ENCODE measurements at regions not wholly inside any gene's neighbourhood (a gene's known extent, or its start where the extent isn't known, plus 50 kb on each side); places are given as distances from the start of the nearest gene placed in this dataset.

DNA sequence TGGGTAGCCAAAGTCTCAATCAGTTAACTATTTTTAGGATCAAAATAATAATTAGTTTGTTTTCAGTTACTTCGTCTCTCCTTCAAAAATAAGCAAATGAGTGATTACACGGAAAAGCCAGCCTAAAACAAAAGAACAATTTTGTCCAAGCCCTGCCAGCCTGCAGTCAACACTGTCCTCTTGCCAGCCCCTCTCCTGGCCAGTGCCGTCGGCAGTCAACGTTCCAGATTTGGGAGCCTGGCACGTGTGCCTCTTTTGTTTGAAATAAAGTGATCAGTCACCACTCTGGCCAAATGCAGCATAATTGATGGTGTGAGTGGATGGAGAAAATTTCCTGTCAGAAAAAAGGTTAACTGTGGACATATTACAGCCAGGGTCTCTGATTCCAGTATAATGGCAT is 260.6 kb upstream of the SKOR2 start:
- no peak for ATAC-seq (ENCODE audit: poor library complexity)
- intact Hi-C loops (cut with DNase I, micrococcal nuclease): no loop called here
- Mint-ChIP-seq H3K27me3 (no peaks in the 10 kb centered on the region), H3K36me3 (ENCODE audit: low read depth) (no peaks in the 10 kb centered on the region), H3K9me3 (no peaks in the 10 kb centered on the region), H3K27ac (no peak overlapping the region), H3K4me3 (no peak overlapping the region), H3K4me1 (ENCODE audit: low read depth) (no peaks in the 10 kb centered on the region)
- Histone ChIP-seq H3K27ac (ENCODE audit: low read depth in 1 of 2, low read length in 2 of 2) (no peak overlapping the region), H3K9me3 (ENCODE audit: control insufficient read depth in 1 of 2, insufficient read depth in 1 of 2, low read length in 2 of 2) (peaks cover 0 to 3% of the 10 kb centered on the region in 2 experiments), H3K4me3 (ENCODE audit: low read length) (no peak overlapping the region), H3K4me1 (ENCODE audit: insufficient read depth, low read length) (no peaks in the 10 kb centered on the region), H3K36me3 (ENCODE audit: insufficient read depth, low read length) (no peaks in the 10 kb centered on the region), H3K27me3 (ENCODE audit: control insufficient read depth in 1 of 2, insufficient read depth in 2 of 2, low read length in 2 of 2) (no peaks in the 10 kb centered on the region)
- ChIA-PET POLR2A (no interaction called here), CTCF (no interaction called here)
- no peak for DNase-seq
- TF ChIP-seq, protein P1, sequence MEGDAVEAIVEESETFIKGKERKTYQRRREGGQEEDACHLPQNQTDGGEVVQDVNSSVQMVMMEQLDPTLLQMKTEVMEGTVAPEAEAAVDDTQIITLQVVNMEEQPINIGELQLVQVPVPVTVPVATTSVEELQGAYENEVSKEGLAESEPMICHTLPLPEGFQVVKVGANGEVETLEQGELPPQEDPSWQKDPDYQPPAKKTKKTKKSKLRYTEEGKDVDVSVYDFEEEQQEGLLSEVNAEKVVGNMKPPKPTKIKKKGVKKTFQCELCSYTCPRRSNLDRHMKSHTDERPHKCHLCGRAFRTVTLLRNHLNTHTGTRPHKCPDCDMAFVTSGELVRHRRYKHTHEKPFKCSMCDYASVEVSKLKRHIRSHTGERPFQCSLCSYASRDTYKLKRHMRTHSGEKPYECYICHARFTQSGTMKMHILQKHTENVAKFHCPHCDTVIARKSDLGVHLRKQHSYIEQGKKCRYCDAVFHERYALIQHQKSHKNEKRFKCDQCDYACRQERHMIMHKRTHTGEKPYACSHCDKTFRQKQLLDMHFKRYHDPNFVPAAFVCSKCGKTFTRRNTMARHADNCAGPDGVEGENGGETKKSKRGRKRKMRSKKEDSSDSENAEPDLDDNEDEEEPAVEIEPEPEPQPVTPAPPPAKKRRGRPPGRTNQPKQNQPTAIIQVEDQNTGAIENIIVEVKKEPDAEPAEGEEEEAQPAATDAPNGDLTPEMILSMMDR (IDR thresholded peaks at IDR 0.05): no peak

DNA sequence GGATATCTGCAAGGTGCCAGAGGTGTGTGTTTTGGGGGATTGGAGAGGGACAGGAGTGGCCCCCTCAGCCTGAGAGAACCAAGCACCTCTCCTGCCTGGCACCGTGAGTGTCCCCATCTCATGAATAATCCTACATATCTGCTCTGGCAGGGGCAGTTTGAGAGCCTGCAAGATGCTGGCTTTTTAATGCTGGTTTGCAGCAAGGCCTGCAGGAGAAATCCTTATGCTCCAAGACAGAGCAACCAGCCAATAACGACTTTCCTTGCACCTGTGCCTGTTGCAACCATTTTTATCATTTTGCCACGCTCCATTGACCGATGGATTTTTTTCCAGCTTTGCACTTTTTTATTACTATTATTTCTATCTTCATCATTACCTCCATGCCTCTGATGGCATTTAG is 259.4 kb upstream of the SKOR2 start:
- H3K4me1 ChIP-seq (ENCODE audit: insufficient read depth, low read length): no peaks in the 10 kb centered on the region
- Mint-ChIP-seq H3K36me3 (ENCODE audit: low read depth) (no peaks in the 10 kb centered on the region), H3K27ac (no peak overlapping the region), H3K4me1 (ENCODE audit: low read depth) (no peaks in the 10 kb centered on the region), H3K27me3 (no peaks in the 10 kb centered on the region), H3K4me3 (no peak overlapping the region), H3K9me3 (no peaks in the 10 kb centered on the region)
- ATAC-seq (ENCODE audit: poor library complexity) (no peak), DNase-seq (no peak)
- H3K9me3 ChIP-seq (ENCODE audit: control insufficient read depth in 1 of 2, insufficient read depth in 1 of 2, low read length in 2 of 2): peaks cover 0 to 3% of the 10 kb centered on the region in 2 experiments
- CTCF ChIA-PET: no interaction called here
- intact Hi-C loops (cut with DNase I, micrococcal nuclease): no loop called here
- H3K27me3 ChIP-seq (ENCODE audit: control insufficient read depth in 1 of 2, insufficient read depth in 2 of 2, low read length in 2 of 2): no peaks in the 10 kb centered on the region
- H3K27ac ChIP-seq (ENCODE audit: low read depth in 1 of 2, low read length in 2 of 2): no peak overlapping the region
- no peaks in the 10 kb centered on the region for H3K36me3 ChIP-seq (ENCODE audit: insufficient read depth, low read length)
- POLR2A ChIA-PET: no interaction called here
- no peak overlapping the region for H3K4me3 ChIP-seq (ENCODE audit: low read length)
- TF ChIP-seq, protein P1 (IDR thresholded peaks at IDR 0.05): no peak

DNA sequence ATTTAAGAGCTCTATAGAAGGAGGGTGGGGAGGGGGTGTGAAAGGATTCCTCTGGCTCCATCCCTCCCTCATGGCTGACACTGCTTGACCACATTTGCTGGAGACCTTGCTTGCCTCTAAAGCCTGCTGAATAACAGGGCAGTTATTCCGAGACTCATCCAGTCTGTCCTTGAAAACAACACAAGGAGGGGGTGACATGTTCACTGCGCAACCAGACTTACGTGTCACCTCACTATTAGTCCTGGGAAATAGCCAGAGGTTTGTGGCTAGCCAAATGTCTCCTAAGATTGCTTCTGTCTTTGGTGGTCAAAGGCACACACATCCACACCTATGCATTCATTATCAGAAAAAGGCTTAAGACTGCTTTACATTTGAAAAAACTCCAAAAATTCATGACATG is 256.2 kb upstream of the SKOR2 start:
- intact Hi-C loops (cut with DNase I, micrococcal nuclease): no loop called here
- no peak for DNase-seq
- no peaks in the 10 kb centered on the region for H3K36me3 Mint-ChIP-seq (ENCODE audit: low read depth)
- no peaks in the 10 kb centered on the region for H3K9me3 Mint-ChIP-seq
- POLR2A ChIA-PET: no interaction called here
- H3K27ac Mint-ChIP-seq: no peak overlapping the region
- ATAC-seq (ENCODE audit: poor library complexity): no peak
- no peak overlapping the region for H3K4me3 Mint-ChIP-seq
- H3K27me3 Mint-ChIP-seq: no peaks in the 10 kb centered on the region
- Histone ChIP-seq H3K27ac (ENCODE audit: low read depth in 1 of 2, low read length in 2 of 2) (no peak overlapping the region), H3K27me3 (ENCODE audit: control insufficient read depth in 1 of 2, insufficient read depth in 2 of 2, low read length in 2 of 2) (no peaks in the 10 kb centered on the region), H3K4me1 (ENCODE audit: insufficient read depth, low read length) (no peaks in the 10 kb centered on the region), H3K4me3 (ENCODE audit: low read length) (no peak overlapping the region), H3K36me3 (ENCODE audit: insufficient read depth, low read length) (no peaks in the 10 kb centered on the region), H3K9me3 (ENCODE audit: control insufficient read depth in 1 of 2, insufficient read depth in 1 of 2, low read length in 2 of 2) (peaks cover 0 to 3% of the 10 kb centered on the region in 2 experiments)
- CTCF ChIA-PET: no interaction called here
- H3K4me1 Mint-ChIP-seq (ENCODE audit: low read depth): no peaks in the 10 kb centered on the region
- TF ChIP-seq, protein P1 (IDR thresholded peaks at IDR 0.05): no peak
